Breast epithelium (tissue), 3 donors: ENCODE measurements at regions not wholly inside any gene's neighbourhood (a gene's known extent, or its start where the extent isn't known, plus 50 kb on each side); places are given as distances from the start of the nearest gene placed in this dataset.

Experiments
- POLR2A ChIP-seq: fragments of 450-650 bp; IDR thresholded peaks from one replicate; pipeline ENCODE4 v1.6.1; 2016; ENCODE audit warnings: antibody characterized with exemption, mild to moderate bottlenecking, moderate library complexity
- POLR2AphosphoS5 ChIP-seq, 3 donors: sonication (generic); formaldehyde crosslinking; IDR thresholded peaks; one replicate each; pipeline ENCODE4 v1.6.1; 2017; ENCODE audit warnings: antibody characterized with exemption in 3 of 3
- TF ChIP-seq, protein P1 (sequence below), 3 donors: fragments of 450-650 bp; IDR thresholded peaks; one replicate each; pipeline ENCODE4 v1.5.1; 2016 to 2017; ENCODE audit warnings: antibody characterized with exemption in 3 of 3, mild to moderate bottlenecking in 3 of 3, moderate library complexity in 3 of 3

DNA sequence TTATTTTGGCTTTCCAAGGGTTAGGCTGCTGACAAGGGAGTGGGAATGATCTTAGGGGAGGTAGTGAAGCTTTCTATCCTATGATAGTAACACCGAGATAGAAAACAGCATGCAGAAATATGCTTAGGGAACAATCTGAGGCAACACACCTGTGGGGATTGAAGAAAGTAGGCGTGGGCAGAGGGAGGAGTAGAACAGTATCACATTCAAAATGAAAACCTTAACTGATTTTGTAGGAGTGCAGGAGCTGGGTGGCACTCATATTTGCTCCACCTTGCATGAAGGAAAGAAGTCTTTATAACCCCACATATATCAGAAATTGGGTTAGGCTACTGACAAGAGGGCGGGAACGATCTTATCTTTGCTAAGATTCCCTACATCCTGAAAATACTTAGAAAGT, 762.2 kb upstream of the CNTNAP5 start:
- TF ChIP-seq, protein P1, sequence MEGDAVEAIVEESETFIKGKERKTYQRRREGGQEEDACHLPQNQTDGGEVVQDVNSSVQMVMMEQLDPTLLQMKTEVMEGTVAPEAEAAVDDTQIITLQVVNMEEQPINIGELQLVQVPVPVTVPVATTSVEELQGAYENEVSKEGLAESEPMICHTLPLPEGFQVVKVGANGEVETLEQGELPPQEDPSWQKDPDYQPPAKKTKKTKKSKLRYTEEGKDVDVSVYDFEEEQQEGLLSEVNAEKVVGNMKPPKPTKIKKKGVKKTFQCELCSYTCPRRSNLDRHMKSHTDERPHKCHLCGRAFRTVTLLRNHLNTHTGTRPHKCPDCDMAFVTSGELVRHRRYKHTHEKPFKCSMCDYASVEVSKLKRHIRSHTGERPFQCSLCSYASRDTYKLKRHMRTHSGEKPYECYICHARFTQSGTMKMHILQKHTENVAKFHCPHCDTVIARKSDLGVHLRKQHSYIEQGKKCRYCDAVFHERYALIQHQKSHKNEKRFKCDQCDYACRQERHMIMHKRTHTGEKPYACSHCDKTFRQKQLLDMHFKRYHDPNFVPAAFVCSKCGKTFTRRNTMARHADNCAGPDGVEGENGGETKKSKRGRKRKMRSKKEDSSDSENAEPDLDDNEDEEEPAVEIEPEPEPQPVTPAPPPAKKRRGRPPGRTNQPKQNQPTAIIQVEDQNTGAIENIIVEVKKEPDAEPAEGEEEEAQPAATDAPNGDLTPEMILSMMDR (IDR thresholded peaks at IDR 0.05) = no peak
- TF ChIP-seq POLR2AphosphoS5 (IDR thresholded peaks at IDR 0.05) (no peak), POLR2A (no peak)
